ENCODE measurements at regions not wholly inside any gene's neighbourhood (a gene's known extent, or its start where the extent isn't known, plus 50 kb on each side); places are given as distances from the start of the nearest gene placed in this dataset.

- TF ChIP-seq CTCF (IDR thresholded peaks at IDR 0.05) (no peak), POLR2A (IDR thresholded peaks at IDR 0.05) (no peak)
Observed at GRCh38 chr5:6107675-6108539, 270.4 kb downstream of the MED10 start.

Measured in thyroid gland (tissue), 4 donors.